ENCODE measurements at regions not wholly inside any gene's neighbourhood (a gene's known extent, or its start where the extent isn't known, plus 50 kb on each side); places are given as distances from the start of the nearest gene placed in this dataset.

- Histone ChIP-seq H3K4me3 (ENCODE audit: low read depth in 1 of 5, low read length in 5 of 5) (no peak overlapping the region), H3K9ac (ENCODE audit: low read length in 5 of 5) (no peak overlapping the region), H3K27ac (ENCODE audit: low read depth, low read length) (no peak overlapping the region), H3K4me1 (ENCODE audit: control insufficient read depth in 5 of 5, insufficient read depth in 5 of 5, low read length in 5 of 5) (peaks cover 0 to 8% (median 6%) of the 10 kb centered on the region in 5 donors), H3K36me3 (ENCODE audit: control insufficient read depth in 5 of 5, insufficient read depth in 5 of 5, low read length in 5 of 5) (no peaks in the 10 kb centered on the region), H3K27me3 (ENCODE audit: control insufficient read depth in 5 of 5, insufficient read depth in 4 of 5, low read length in 5 of 5) (peaks cover 0 to 20% (median 11%) of the 10 kb centered on the region in 5 donors), H3K9me3 (ENCODE audit: control insufficient read depth in 5 of 5, low read length in 5 of 5) (no peaks in the 10 kb centered on the region)
Observed at GRCh38 chr13:26923824-26924605, 163.4 kb upstream of the GPR12 start.

- H3K4me1 ChIP-seq (ENCODE audit: control insufficient read depth in 5 of 5, insufficient read depth in 5 of 5, low read length in 5 of 5) = peaks cover 0 to 8% (median 6%) of the 10 kb centered on the region in 5 donors
- no peak overlapping the region for H3K9ac ChIP-seq (ENCODE audit: low read length in 5 of 5)
- H3K9me3 ChIP-seq (ENCODE audit: control insufficient read depth in 5 of 5, low read length in 5 of 5) = no peaks in the 10 kb centered on the region
Observed at GRCh38 chr13:26921918-26922317, 161.3 kb upstream of the GPR12 start.

GRCh38 chr13:26920614-26921355, 160.2 kb upstream of the GPR12 start:
- Histone ChIP-seq H3K27ac (ENCODE audit: low read depth, low read length) (no peak overlapping the region), H3K27me3 (ENCODE audit: control insufficient read depth in 5 of 5, insufficient read depth in 4 of 5, low read length in 5 of 5) (peaks cover 0 to 20% (median 11%) of the 10 kb centered on the region in 5 donors), H3K4me3 (ENCODE audit: low read depth in 1 of 5, low read length in 5 of 5) (no peak overlapping the region), H3K36me3 (ENCODE audit: control insufficient read depth in 5 of 5, insufficient read depth in 5 of 5, low read length in 5 of 5) (no peaks in the 10 kb centered on the region), H3K4me1 (ENCODE audit: control insufficient read depth in 5 of 5, insufficient read depth in 5 of 5, low read length in 5 of 5) (peaks cover 0 to 9% (median 6%) of the 10 kb centered on the region in 5 donors), H3K9me3 (ENCODE audit: control insufficient read depth in 5 of 5, low read length in 5 of 5) (no peaks in the 10 kb centered on the region), H3K9ac (ENCODE audit: low read length in 5 of 5) (no peak overlapping the region)

More at GRCh38 chr13:26921918-26922317, 161.3 kb upstream of the GPR12 start:
- H3K27ac ChIP-seq (ENCODE audit: low read depth, low read length) = no peak overlapping the region
- peaks cover 0 to 20% (median 11%) of the 10 kb centered on the region in 5 donors for H3K27me3 ChIP-seq (ENCODE audit: control insufficient read depth in 5 of 5, insufficient read depth in 4 of 5, low read length in 5 of 5)
- H3K4me3 ChIP-seq (ENCODE audit: low read depth in 1 of 5, low read length in 5 of 5) = no peak overlapping the region
- H3K36me3 ChIP-seq (ENCODE audit: control insufficient read depth in 5 of 5, insufficient read depth in 5 of 5, low read length in 5 of 5) = no peaks in the 10 kb centered on the region

GRCh38 chr13:26919732-26920131, 159.1 kb upstream of the GPR12 start:
- Histone ChIP-seq H3K9ac (ENCODE audit: low read length in 5 of 5) (no peak overlapping the region), H3K27ac (ENCODE audit: low read depth, low read length) (no peak overlapping the region)

GRCh38 chr13:26919311-26919710, 158.7 kb upstream of the GPR12 start:
- Histone ChIP-seq H3K9ac (ENCODE audit: low read length in 5 of 5) (no peak overlapping the region), H3K9me3 (ENCODE audit: control insufficient read depth in 5 of 5, low read length in 5 of 5) (no peaks in the 10 kb centered on the region), H3K27ac (ENCODE audit: low read depth, low read length) (no peak overlapping the region), H3K4me3 (ENCODE audit: low read depth in 1 of 5, low read length in 5 of 5) (no peak overlapping the region), H3K27me3 (ENCODE audit: control insufficient read depth in 5 of 5, insufficient read depth in 4 of 5, low read length in 5 of 5) (peaks cover 0 to 16% (median 11%) of the 10 kb centered on the region in 5 donors), H3K36me3 (ENCODE audit: control insufficient read depth in 5 of 5, insufficient read depth in 5 of 5, low read length in 5 of 5) (no peaks in the 10 kb centered on the region), H3K4me1 (ENCODE audit: control insufficient read depth in 5 of 5, insufficient read depth in 5 of 5, low read length in 5 of 5) (peaks cover 0 to 11% (median 6%) of the 10 kb centered on the region in 5 donors)

More at GRCh38 chr13:26919732-26920131, 159.1 kb upstream of the GPR12 start:
- H3K4me1 ChIP-seq (ENCODE audit: control insufficient read depth in 5 of 5, insufficient read depth in 5 of 5, low read length in 5 of 5) = peaks cover 0 to 11% (median 6%) of the 10 kb centered on the region in 5 donors
- H3K27me3 ChIP-seq (ENCODE audit: control insufficient read depth in 5 of 5, insufficient read depth in 4 of 5, low read length in 5 of 5) = peaks cover 0 to 16% (median 11%) of the 10 kb centered on the region in 5 donors
- no peaks in the 10 kb centered on the region for H3K9me3 ChIP-seq (ENCODE audit: control insufficient read depth in 5 of 5, low read length in 5 of 5)
- no peaks in the 10 kb centered on the region for H3K36me3 ChIP-seq (ENCODE audit: control insufficient read depth in 5 of 5, insufficient read depth in 5 of 5, low read length in 5 of 5)
- no peak overlapping the region for H3K4me3 ChIP-seq (ENCODE audit: low read depth in 1 of 5, low read length in 5 of 5)

- H3K4me3 ChIP-seq (ENCODE audit: low read depth in 1 of 5, low read length in 5 of 5) = no peak overlapping the region
- no peaks in the 10 kb centered on the region for H3K36me3 ChIP-seq (ENCODE audit: control insufficient read depth in 5 of 5, insufficient read depth in 5 of 5, low read length in 5 of 5)
- H3K27me3 ChIP-seq (ENCODE audit: control insufficient read depth in 5 of 5, insufficient read depth in 4 of 5, low read length in 5 of 5) = peaks cover 0 to 14% (median 2%) of the 10 kb centered on the region in 5 donors
- no peak overlapping the region for H3K9ac ChIP-seq (ENCODE audit: low read length in 5 of 5)
- peaks cover 0 to 3% (median 0%) of the 10 kb centered on the region in 5 donors for H3K4me1 ChIP-seq (ENCODE audit: control insufficient read depth in 5 of 5, insufficient read depth in 5 of 5, low read length in 5 of 5)
- H3K27ac ChIP-seq (ENCODE audit: low read depth, low read length) = no peak overlapping the region
- H3K9me3 ChIP-seq (ENCODE audit: control insufficient read depth in 5 of 5, low read length in 5 of 5) = no peaks in the 10 kb centered on the region
Observed at GRCh38 chr13:26914624-26915023, 154.0 kb upstream of the GPR12 start.

- Histone ChIP-seq H3K9me3 (ENCODE audit: control insufficient read depth in 5 of 5, low read length in 5 of 5) (no peaks in the 10 kb centered on the region), H3K9ac (ENCODE audit: low read length in 5 of 5) (no peak overlapping the region), H3K36me3 (ENCODE audit: control insufficient read depth in 5 of 5, insufficient read depth in 5 of 5, low read length in 5 of 5) (no peaks in the 10 kb centered on the region), H3K4me3 (ENCODE audit: low read depth in 1 of 5, low read length in 5 of 5) (no peak overlapping the region), H3K27ac (ENCODE audit: low read depth, low read length) (no peak overlapping the region), H3K4me1 (ENCODE audit: control insufficient read depth in 5 of 5, insufficient read depth in 5 of 5, low read length in 5 of 5) (peaks cover 0 to 3% (median 0%) of the 10 kb centered on the region in 5 donors), H3K27me3 (ENCODE audit: control insufficient read depth in 5 of 5, insufficient read depth in 4 of 5, low read length in 5 of 5) (peaks cover 0 to 12% (median 2%) of the 10 kb centered on the region in 5 donors)
Observed at GRCh38 chr13:26914148-26914547, 153.6 kb upstream of the GPR12 start.

- Histone ChIP-seq H3K27ac (ENCODE audit: low read depth, low read length) (no peak overlapping the region), H3K4me3 (ENCODE audit: low read depth in 1 of 5, low read length in 5 of 5) (no peak overlapping the region), H3K4me1 (ENCODE audit: control insufficient read depth in 5 of 5, insufficient read depth in 5 of 5, low read length in 5 of 5) (peaks cover 0 to 3% (median 0%) of the 10 kb centered on the region in 5 donors), H3K9ac (ENCODE audit: low read length in 5 of 5) (no peak overlapping the region), H3K36me3 (ENCODE audit: control insufficient read depth in 5 of 5, insufficient read depth in 5 of 5, low read length in 5 of 5) (no peaks in the 10 kb centered on the region), H3K9me3 (ENCODE audit: control insufficient read depth in 5 of 5, low read length in 5 of 5) (no peaks in the 10 kb centered on the region), H3K27me3 (ENCODE audit: control insufficient read depth in 5 of 5, insufficient read depth in 4 of 5, low read length in 5 of 5) (peaks cover 0 to 20% (median 2%) of the 10 kb centered on the region in 5 donors)
Observed at GRCh38 chr13:26910754-26911465, 150.3 kb upstream of the GPR12 start.

GRCh38 chr13:26909477-26909876, 148.9 kb upstream of the GPR12 start:
- Histone ChIP-seq H3K9me3 (ENCODE audit: control insufficient read depth in 5 of 5, low read length in 5 of 5) (no peaks in the 10 kb centered on the region), H3K9ac (ENCODE audit: low read length in 5 of 5) (no peak overlapping the region), H3K27me3 (ENCODE audit: control insufficient read depth in 5 of 5, insufficient read depth in 4 of 5, low read length in 5 of 5) (peaks cover 0 to 20% (median 2%) of the 10 kb centered on the region in 5 donors), H3K36me3 (ENCODE audit: control insufficient read depth in 5 of 5, insufficient read depth in 5 of 5, low read length in 5 of 5) (no peaks in the 10 kb centered on the region), H3K4me1 (ENCODE audit: control insufficient read depth in 5 of 5, insufficient read depth in 5 of 5, low read length in 5 of 5) (no peaks in the 10 kb centered on the region), H3K27ac (ENCODE audit: low read depth, low read length) (no peak overlapping the region), H3K4me3 (ENCODE audit: low read depth in 1 of 5, low read length in 5 of 5) (no peak overlapping the region)

Data from subcutaneous abdominal adipose tissue (tissue), 5 donors.